Inferior parietal cortex (tissue), 1 donor: ENCODE measurements at regions not wholly inside any gene's neighbourhood (a gene's known extent, or its start where the extent isn't known, plus 50 kb on each side); places are given as distances from the start of the nearest gene placed in this dataset.
"Not testable (repeated sequence)": the region's sequence is repeated elsewhere in the genome, so short reads cannot be mapped to it uniquely, and the experiment has no call there.

ENCODE experiments used
- DNase-seq: peaks from one replicate; pipeline ENCODE4 v3.0.0-alpha.2; 2016; ENCODE audit errors: extremely low spot score

GRCh38 chr11:90323289-90323688 lies 100.4 kb upstream of the CHORDC1 start:
- no peak for DNase-seq

GRCh38 chr11:90321018-90321417 lies 98.2 kb upstream of the CHORDC1 start:
- no peak for DNase-seq

GRCh38 chr11:90318651-90319050 lies 95.8 kb upstream of the CHORDC1 start:
- DNase-seq, result no peak

- DNase-seq, result no peak
Observed at GRCh38 chr11:90310210-90310609, 87.4 kb upstream of the CHORDC1 start.

- DNase-seq, result no peak
Observed at GRCh38 chr11:90309693-90310092, 86.8 kb upstream of the CHORDC1 start.

- DNase-seq, result no peak
Observed at GRCh38 chr11:90294526-90294925, 71.7 kb upstream of the CHORDC1 start.

GRCh38 chr11:90294091-90294490 lies 71.2 kb upstream of the CHORDC1 start:
- DNase-seq, result no peak

GRCh38 chr11:90288212-90288821 lies 65.5 kb upstream of the CHORDC1 start:
- no peak for DNase-seq

GRCh38 chr11:90286640-90287039 lies 63.8 kb upstream of the CHORDC1 start:
- no peak for DNase-seq

GRCh38 chr11:90284171-90284570 lies 61.3 kb upstream of the CHORDC1 start:
- no peak for DNase-seq

- DNase-seq, result not testable (repeated sequence)
Observed at GRCh38 chr11:90282551-90283071, 59.8 kb upstream of the CHORDC1 start.

GRCh38 chr11:90274362-90274761 lies 51.5 kb upstream of the CHORDC1 start:
- no peak for DNase-seq
